DOHH2 (cell line): ENCODE measurements at regions not wholly inside any gene's neighbourhood (a gene's known extent, or its start where the extent isn't known, plus 50 kb on each side); places are given as distances from the start of the nearest gene placed in this dataset.

Experiments used
- H3F3A ChIP-seq: fragments of 200-600 bp; sonication (generic), shearing (Covaris generic); 2 replicates; pipeline ENCODE4 v1.6.0; 2016; ENCODE audit warnings: antibody characterized with exemption, mild to moderate bottlenecking; ENCODE audit not compliant: control insufficient read depth, insufficient read depth
- H3K27ac ChIP-seq: fragments of 200-600 bp; sonication (generic); 2 replicates; pipeline ENCODE4 v1.5.1; 2014; ENCODE audit warnings: low read depth, mild to moderate bottlenecking, low read length, moderate library complexity
- H3K27me3 ChIP-seq: fragments of 200-600 bp; sonication (generic); 2 replicates; pipeline ENCODE4 v1.6.1; 2014; ENCODE audit warnings: mild to moderate bottlenecking, low read length, mixed read lengths; ENCODE audit not compliant: control insufficient read depth
- H3K36me3 ChIP-seq: fragments of 200-600 bp; sonication (generic); 2 replicates; pipeline ENCODE4 v1.6.1; 2014; ENCODE audit warnings: mild to moderate bottlenecking, low read length, moderate library complexity, mixed read lengths; ENCODE audit not compliant: control insufficient read depth
- H3K4me1 ChIP-seq: fragments of 200-600 bp; sonication (generic); 2 replicates; pipeline ENCODE4 v1.6.1; 2014; ENCODE audit warnings: mild to moderate bottlenecking, low read length, mixed read lengths; ENCODE audit not compliant: control insufficient read depth
- H3K4me2 ChIP-seq: fragments of 200-600 bp; sonication (generic); 2 replicates; pipeline ENCODE4 v1.6.0; 2014; ENCODE audit warnings: mild to moderate bottlenecking, low read length, moderate library complexity
- H3K4me3 ChIP-seq: fragments of 200-600 bp; sonication (generic); 2 replicates; pipeline ENCODE4 v1.5.1; 2014; ENCODE audit warnings: mild to moderate bottlenecking, low read length, mixed read lengths
- H3K79me2 ChIP-seq: fragments of 200-600 bp; sonication (generic); 2 replicates; pipeline ENCODE4 v1.6.1; 2014; ENCODE audit warnings: mild to moderate bottlenecking, low read length, mixed read lengths; ENCODE audit not compliant: control insufficient read depth
- H3K9me2 ChIP-seq: fragments of 200-600 bp; sonication (generic); replicated peaks from 2 replicates; pipeline ENCODE4 v1.6.1; 2014; ENCODE audit warnings: mild to moderate bottlenecking, low read length, mixed read lengths; ENCODE audit not compliant: control insufficient read depth
- H3K9me3 ChIP-seq: fragments of 200-600 bp; sonication (generic); 2 replicates; pipeline ENCODE4 v1.6.1; 2014; ENCODE audit warnings: antibody characterized with exemption, low read length, mixed read lengths; ENCODE audit not compliant: control insufficient read depth, insufficient read depth
- H4K20me1 ChIP-seq: fragments of 200-600 bp; sonication (generic); 2 replicates; pipeline ENCODE4 v1.6.0; 2014; ENCODE audit warnings: low read depth, mild to moderate bottlenecking, antibody characterized with exemption, low read length, moderate library complexity; ENCODE audit not compliant: control insufficient read depth, insufficient read depth
- CTCF ChIP-seq: fragments of 200-600 bp; sonication (generic); IDR thresholded peaks from one replicate; pipeline ENCODE4 v1.5.1; 2014; ENCODE audit warnings: antibody characterized with exemption, mild to moderate bottlenecking, low read depth, low read length; ENCODE audit not compliant: poor library complexity, severe bottlenecking
- EZH2phosphoT487 ChIP-seq: fragments of 200-600 bp; sonication (generic); IDR thresholded peaks from 2 replicates; pipeline ENCODE4 v1.6.1; 2017; ENCODE audit warnings: borderline replicate concordance, mild to moderate bottlenecking, antibody characterized with exemption, low read length, moderate library complexity, mixed read lengths

DNA sequence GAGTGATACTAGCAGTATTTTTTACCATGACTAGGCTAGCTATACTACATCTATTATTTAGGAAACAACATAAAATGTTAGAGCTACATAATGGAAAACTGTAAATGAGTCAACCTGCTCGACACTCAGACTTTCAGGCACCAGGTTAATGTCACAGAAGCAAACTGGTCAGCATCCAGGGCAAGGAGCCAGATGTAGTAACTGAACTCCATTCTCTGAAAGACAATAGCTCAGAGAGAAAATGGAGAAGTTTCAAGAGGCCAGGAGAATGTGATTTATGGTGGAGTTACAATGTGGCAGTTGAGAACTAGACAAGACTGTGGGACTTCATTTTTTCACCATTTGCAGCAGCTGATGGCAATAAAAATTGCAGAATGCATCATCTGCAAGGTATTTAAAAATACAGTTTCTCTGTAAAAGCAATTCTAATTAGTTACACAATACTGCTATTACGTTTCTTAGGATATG, 342.7 kb upstream of the PABPC4L start:
- H3K9me2 ChIP-seq = no peaks in the 10 kb centered on the region
- H3K4me1 ChIP-seq = no peaks in the 10 kb centered on the region
- no peaks in the 10 kb centered on the region for H3K27me3 ChIP-seq
- TF ChIP-seq CTCF (no peak), EZH2phosphoT487 (no peak)
- H3K4me3 ChIP-seq = no peak overlapping the region
- no peak overlapping the region for H3K4me2 ChIP-seq
- H3K36me3 ChIP-seq = no peaks in the 10 kb centered on the region
- H4K20me1 ChIP-seq = no peaks in the 10 kb centered on the region
- no peaks in the 10 kb centered on the region for H3K79me2 ChIP-seq
- H3F3A ChIP-seq = no peaks in the 10 kb centered on the region
- H3K27ac ChIP-seq = no peak overlapping the region
- H3K9me3 ChIP-seq = peaks cover 5% of the 10 kb centered on the region; the same call in 1 of the 2 replicates

- Histone ChIP-seq H3K4me1 (no peaks in the 10 kb centered on the region), H3K4me2 (no peak overlapping the region), H3F3A (no peaks in the 10 kb centered on the region), H3K27ac (no peak overlapping the region), H3K36me3 (no peaks in the 10 kb centered on the region), H4K20me1 (no peaks in the 10 kb centered on the region), H3K4me3 (no peak overlapping the region), H3K79me2 (no peaks in the 10 kb centered on the region), H3K27me3 (no peaks in the 10 kb centered on the region), H3K9me2 (no peaks in the 10 kb centered on the region), H3K9me3 (no peaks in the 10 kb centered on the region)
- no peak for TF ChIP-seq EZH2phosphoT487
- no peak for TF ChIP-seq CTCF
Measured at GRCh38 chr4:134540588-134540987, 339.0 kb upstream of the PABPC4L start.

DNA sequence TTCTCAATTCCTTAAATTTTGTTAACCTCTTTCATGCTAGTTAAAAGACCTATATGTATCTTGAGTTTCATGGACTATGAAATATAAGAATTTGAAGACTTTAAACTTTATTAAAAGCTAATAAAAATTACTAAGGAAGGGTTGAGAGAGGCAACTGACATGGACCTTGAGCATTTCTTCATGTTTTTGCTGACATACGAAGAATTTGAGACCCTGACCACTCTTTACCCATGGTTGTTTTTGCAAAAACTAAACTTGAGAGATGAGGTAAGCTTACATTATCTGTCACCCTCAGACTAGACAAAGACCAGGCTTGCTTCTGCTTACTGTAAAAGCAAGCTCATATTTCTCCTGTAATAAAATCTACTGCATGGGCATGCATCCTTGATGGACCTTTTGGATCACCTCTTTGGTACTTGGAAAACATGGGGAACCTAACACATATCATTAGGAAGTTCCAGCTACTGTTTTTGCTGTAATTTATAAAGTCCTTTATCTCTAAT, 338.2 kb upstream of the PABPC4L start:
- TF ChIP-seq EZH2phosphoT487 = no peak
- no peak for TF ChIP-seq CTCF
- H3F3A ChIP-seq = no peaks in the 10 kb centered on the region
- H3K4me3 ChIP-seq = no peak overlapping the region
- H3K9me2 ChIP-seq = no peaks in the 10 kb centered on the region
- H3K79me2 ChIP-seq = no peaks in the 10 kb centered on the region
- no peaks in the 10 kb centered on the region for H4K20me1 ChIP-seq
- no peak overlapping the region for H3K27ac ChIP-seq
- H3K27me3 ChIP-seq = no peaks in the 10 kb centered on the region
- H3K36me3 ChIP-seq = no peaks in the 10 kb centered on the region
- no peaks in the 10 kb centered on the region for H3K9me3 ChIP-seq
- no peaks in the 10 kb centered on the region for H3K4me1 ChIP-seq
- no peak overlapping the region for H3K4me2 ChIP-seq

- no peak for TF ChIP-seq CTCF
- TF ChIP-seq EZH2phosphoT487 = no peak
- H3K79me2 ChIP-seq = no peaks in the 10 kb centered on the region
- no peaks in the 10 kb centered on the region for H3K9me3 ChIP-seq
- H3K4me2 ChIP-seq = no peak overlapping the region
- H3K4me3 ChIP-seq = no peak overlapping the region
- H4K20me1 ChIP-seq = no peaks in the 10 kb centered on the region
- no peaks in the 10 kb centered on the region for H3K27me3 ChIP-seq
- H3K4me1 ChIP-seq = no peaks in the 10 kb centered on the region
- H3K9me2 ChIP-seq = no peaks in the 10 kb centered on the region
- no peak overlapping the region for H3K27ac ChIP-seq
- no peaks in the 10 kb centered on the region for H3K36me3 ChIP-seq
- no peaks in the 10 kb centered on the region for H3F3A ChIP-seq
Measured at GRCh38 chr4:134537701-134538100, 336.1 kb upstream of the PABPC4L start.
